Fibroblast of lung (primary cell): ENCODE measurements at regions not wholly inside any gene's neighbourhood (a gene's known extent, or its start where the extent isn't known, plus 50 kb on each side); places are given as distances from the start of the nearest gene placed in this dataset.

Experiments
- CTCF ChIP-seq, 2 donors: IDR thresholded peaks in 1 of 2; conservative IDR thresholded peaks in 1 of 2; 1 replicate in 1 of 2; 2 replicates in 1 of 2; pipeline ENCODE4 v1.5.1; 2011 to 2012; ENCODE audit warnings: low read length in 2 of 2, control low read depth in 1 of 2, inconsistent platforms in 1 of 2, low read depth in 1 of 2, mild to moderate bottlenecking in 1 of 2
- EZH2 ChIP-seq: IDR thresholded peaks from 2 replicates; pipeline ENCODE4 v1.5.1; 2012; ENCODE audit warnings: low read length, control low read depth, mild to moderate bottlenecking; ENCODE audit errors: missing control alignments

GRCh38 chr9:99559776-99560175, 261.9 kb upstream of the NR4A3 start:
- TF ChIP-seq EZH2 (no peak), CTCF (conservative IDR thresholded peaks at IDR 0.05 in 1 of 2, IDR thresholded peaks at IDR 0.05 in 1 of 2; ENCODE audit: low read depth in 1 of 2, low read length in 2 of 2) (no peak)
